HEK293 (cell line): ENCODE measurements at regions not wholly inside any gene's neighbourhood (a gene's known extent, or its start where the extent isn't known, plus 50 kb on each side); places are given as distances from the start of the nearest gene placed in this dataset.

Experiments
- CTCF ChIA-PET: fragments of 350-600 bp; formaldehyde crosslinking; extraction: SDS; loops from one replicate; lab custom pipeline; 2021; ENCODE audit warnings: antibody characterized with exemption; lab: Yijun Ruan, JAX
- POLR2A ChIA-PET: fragments of 300-600 bp; formaldehyde crosslinking; extraction: SDS; loops from one replicate; lab custom pipeline; 2020; ENCODE audit warnings: antibody characterized with exemption, inconsistent platforms; lab: Yijun Ruan, JAX
- H3K27ac ChIP-seq: fragments of 200-500 bp; sonication (Bioruptor generic); 2 replicates; pipeline ENCODE4 v1.5.1; 2014; ENCODE audit warnings: low read depth, low read length, control low read depth, inconsistent platforms; ENCODE audit errors: extremely low read depth
- H3K36me3 ChIP-seq, 2 experiments: fragments of 200-500 bp in 1 of 2; sonication (Bioruptor generic) in 1 of 2; 1 replicate in 1 of 2; 2 replicates in 1 of 2; pipeline ENCODE4 v1.5.1; 2014 to 2017; ENCODE audit warnings: inconsistent platforms in 2 of 2, low read length in 2 of 2; ENCODE audit not compliant: control insufficient read depth in 2 of 2, insufficient read depth in 1 of 2
- H3K4me1 ChIP-seq: fragments of 200-500 bp; sonication (Bioruptor generic); 2 replicates; pipeline ENCODE4 v1.5.1; 2014; ENCODE audit warnings: mild to moderate bottlenecking, low read length, inconsistent platforms; ENCODE audit not compliant: control insufficient read depth, insufficient read depth
- H3K4me3 ChIP-seq: 2 replicates; pipeline ENCODE4 v1.5.1; 2011; ENCODE audit warnings: low read depth, mild to moderate bottlenecking, control low read depth, low read length, moderate library complexity
- H3K9me3 ChIP-seq: fragments of 200-500 bp; sonication (Bioruptor generic); 2 replicates; pipeline ENCODE4 v1.5.1; 2014; ENCODE audit warnings: low read depth, low read length, inconsistent platforms; ENCODE audit not compliant: control insufficient read depth, insufficient read depth
- BCL6B ChIP-seq: fragments of 450-650 bp; formaldehyde crosslinking; IDR thresholded peaks from 2 replicates; pipeline ENCODE4 v1.5.1; 2017; ENCODE audit warnings: missing biosample characterization, missing genetic modification characterization
- GFI1B ChIP-seq: fragments of 450-650 bp; formaldehyde crosslinking; IDR thresholded peaks from 2 replicates; pipeline ENCODE4 v1.5.1; 2016; ENCODE audit warnings: missing biosample characterization, missing genetic modification characterization
- KLF1 ChIP-seq: fragments of 450-650 bp; formaldehyde crosslinking; IDR thresholded peaks from 2 replicates; pipeline ENCODE4 v1.5.1; 2016; ENCODE audit warnings: missing biosample characterization, missing genetic modification characterization
- PBX3 ChIP-seq: sonication (generic); formaldehyde crosslinking; IDR thresholded peaks from 2 replicates; pipeline ENCODE4 v1.8.1; 2022; ENCODE audit warnings: mild to moderate bottlenecking, moderate library complexity, missing genetic modification reagents
- SALL2 ChIP-seq: fragments of 450-650 bp; formaldehyde crosslinking; IDR thresholded peaks from 2 replicates; pipeline ENCODE4 v1.5.0; 2017; ENCODE audit warnings: missing biosample characterization, mild to moderate bottlenecking, missing genetic modification characterization, borderline replicate concordance
- ZBTB1 ChIP-seq: fragments of 450-650 bp; formaldehyde crosslinking; IDR thresholded peaks from 2 replicates; pipeline ENCODE4 v1.5.1; 2016; ENCODE audit warnings: missing biosample characterization, missing genetic modification characterization
- ZNF132 ChIP-seq: fragments of 450-650 bp; formaldehyde crosslinking; IDR thresholded peaks from 2 replicates; pipeline ENCODE4 v1.5.1; 2017; ENCODE audit warnings: missing biosample characterization, missing genetic modification characterization, borderline replicate concordance
- ZNF138 ChIP-seq: fragments of 450-650 bp; formaldehyde crosslinking; IDR thresholded peaks from 2 replicates; pipeline ENCODE4 v1.5.1; 2016; ENCODE audit warnings: missing biosample characterization, missing genetic modification characterization, borderline replicate concordance
- ZNF174 ChIP-seq: fragments of 450-650 bp; formaldehyde crosslinking; IDR thresholded peaks from 2 replicates; pipeline ENCODE4 v1.5.0; 2017; ENCODE audit warnings: missing biosample characterization, mild to moderate bottlenecking, missing genetic modification characterization
- ZNF24 ChIP-seq: fragments of 450-650 bp; formaldehyde crosslinking; IDR thresholded peaks from 2 replicates; pipeline ENCODE4 v1.5.1; 2016; ENCODE audit warnings: missing biosample characterization, missing genetic modification characterization
- ZNF362 ChIP-seq: fragments of 450-650 bp; formaldehyde crosslinking; IDR thresholded peaks from 2 replicates; pipeline ENCODE4 v1.5.1; 2016; ENCODE audit warnings: missing biosample characterization, missing genetic modification characterization
- ZNF366 ChIP-seq: fragments of 450-650 bp; formaldehyde crosslinking; conservative IDR thresholded peaks from 2 replicates; pipeline ENCODE4 v1.5.1; 2016; ENCODE audit warnings: missing biosample characterization, missing genetic modification characterization
- ZNF404 ChIP-seq: fragments of 450-650 bp; formaldehyde crosslinking; IDR thresholded peaks from 2 replicates; pipeline ENCODE4 v1.5.1; 2017; ENCODE audit warnings: missing biosample characterization, missing genetic modification characterization
- ZNF433 ChIP-seq: fragments of 450-650 bp; formaldehyde crosslinking; IDR thresholded peaks from 2 replicates; pipeline ENCODE4 v1.5.1; 2016; ENCODE audit warnings: missing biosample characterization, missing genetic modification characterization, low read depth
- ZNF48 ChIP-seq: fragments of 450-650 bp; formaldehyde crosslinking; IDR thresholded peaks from 2 replicates; pipeline ENCODE4 v1.5.1; 2016; ENCODE audit warnings: missing biosample characterization, missing genetic modification characterization
- ZNF548 ChIP-seq: fragments of 450-650 bp; formaldehyde crosslinking; IDR thresholded peaks from 2 replicates; pipeline ENCODE4 v1.5.1; 2016; ENCODE audit warnings: missing biosample characterization, missing genetic modification characterization
- ZNF561 ChIP-seq: fragments of 450-650 bp; IDR thresholded peaks from 2 replicates; pipeline ENCODE4 v1.5.1; 2018; ENCODE audit warnings: missing biosample characterization, missing genetic modification characterization, borderline replicate concordance
- ZNF596 ChIP-seq: fragments of 450-650 bp; IDR thresholded peaks from 2 replicates; pipeline ENCODE4 v1.5.0; 2018; ENCODE audit warnings: missing biosample characterization, mild to moderate bottlenecking, missing genetic modification characterization, moderate library complexity
- ZNF629 ChIP-seq: fragments of 450-650 bp; formaldehyde crosslinking; IDR thresholded peaks from 2 replicates; pipeline ENCODE4 v1.5.1; 2017; ENCODE audit warnings: missing biosample characterization, missing genetic modification characterization
- ZNF670 ChIP-seq: fragments of 450-650 bp; formaldehyde crosslinking; IDR thresholded peaks from 2 replicates; pipeline ENCODE4 v1.5.1; 2016; ENCODE audit warnings: missing biosample characterization, missing genetic modification characterization, low read depth
- ZNF701 ChIP-seq: fragments of 450-650 bp; formaldehyde crosslinking; IDR thresholded peaks from 2 replicates; pipeline ENCODE4 v1.5.1; 2016; ENCODE audit warnings: missing biosample characterization, missing genetic modification characterization
- ZNF747 ChIP-seq: fragments of 450-650 bp; formaldehyde crosslinking; IDR thresholded peaks from 2 replicates; pipeline ENCODE4 v1.5.1; 2016; ENCODE audit warnings: missing biosample characterization, missing genetic modification characterization
- TF ChIP-seq, protein P1 (sequence below): fragments of 450-650 bp; formaldehyde crosslinking; IDR thresholded peaks from 2 replicates; pipeline ENCODE4 v1.5.1; 2017; ENCODE audit warnings: missing biosample characterization, missing genetic modification characterization
- TF ChIP-seq, protein P2 (sequence below): fragments of 450-650 bp; formaldehyde crosslinking; conservative IDR thresholded peaks from 2 replicates; pipeline ENCODE4 v1.5.1; 2016; ENCODE audit warnings: low read depth, missing biosample characterization, missing genetic modification characterization
- TF ChIP-seq, protein P3 (sequence below): fragments of 450-650 bp; formaldehyde crosslinking; IDR thresholded peaks from 2 replicates; pipeline ENCODE4 v1.5.1; 2016; ENCODE audit warnings: missing biosample characterization, missing genetic modification characterization

DNA sequence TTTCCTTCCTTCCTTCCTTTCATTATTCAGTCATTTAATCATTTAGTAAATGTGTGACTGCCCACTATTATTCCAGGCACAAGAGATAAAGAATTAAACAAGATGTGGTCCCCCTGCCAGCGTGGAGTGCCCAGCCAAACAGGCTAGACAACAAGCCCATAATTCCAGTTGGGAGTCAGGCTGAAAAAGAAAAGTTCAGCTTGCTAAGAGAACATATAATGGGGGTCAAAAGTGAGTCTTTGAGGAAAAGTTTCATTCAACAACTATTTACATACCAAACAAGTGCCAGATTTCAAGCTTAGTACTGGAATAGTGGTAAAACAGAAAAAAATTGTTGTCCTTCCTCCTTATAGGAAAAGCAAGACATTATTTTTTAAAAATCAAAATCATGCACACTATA is 523.7 kb downstream of the TAFA4 start:
- CTCF ChIA-PET = no interaction called here
- POLR2A ChIA-PET = no interaction called here

GRCh38 chr3:68403741-68404140 is 528.6 kb downstream of the TAFA4 start:
- Histone ChIP-seq H3K9me3 (no peaks in the 10 kb centered on the region), H3K4me1 (no peaks in the 10 kb centered on the region), H3K27ac (no peak overlapping the region), H3K4me3 (no peak overlapping the region), H3K36me3 (no peaks in the 10 kb centered on the region)
- ChIA-PET POLR2A (no interaction called here), CTCF (no interaction called here)
- TF ChIP-seq ZNF548 (tag by site-specific recombination) = no peak
- no peak for TF ChIP-seq ZBTB1 (tag by site-specific recombination)
- TF ChIP-seq KLF1 (tag by site-specific recombination) = no peak
- no peak for TF ChIP-seq ZNF404 (tag by site-specific recombination)
- no peak for TF ChIP-seq ZNF670 (tag by site-specific recombination)
- TF ChIP-seq ZNF24 (tag by site-specific recombination) = no peak
- no peak for TF ChIP-seq PBX3 (CRISPR knock-in tag)
- no peak for TF ChIP-seq ZNF48 (tag by site-specific recombination)
- TF ChIP-seq, protein P1, sequence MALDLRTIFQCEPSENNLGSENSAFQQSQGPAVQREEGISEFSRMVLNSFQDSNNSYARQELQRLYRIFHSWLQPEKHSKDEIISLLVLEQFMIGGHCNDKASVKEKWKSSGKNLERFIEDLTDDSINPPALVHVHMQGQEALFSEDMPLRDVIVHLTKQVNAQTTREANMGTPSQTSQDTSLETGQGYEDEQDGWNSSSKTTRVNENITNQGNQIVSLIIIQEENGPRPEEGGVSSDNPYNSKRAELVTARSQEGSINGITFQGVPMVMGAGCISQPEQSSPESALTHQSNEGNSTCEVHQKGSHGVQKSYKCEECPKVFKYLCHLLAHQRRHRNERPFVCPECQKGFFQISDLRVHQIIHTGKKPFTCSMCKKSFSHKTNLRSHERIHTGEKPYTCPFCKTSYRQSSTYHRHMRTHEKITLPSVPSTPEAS = no peak
- no peak for TF ChIP-seq ZNF629 (tag by site-specific recombination)
- TF ChIP-seq ZNF138 (tag by site-specific recombination) = no peak
- no peak for TF ChIP-seq ZNF366 (tag by site-specific recombination)
- no peak for TF ChIP-seq SALL2 (tag by site-specific recombination)

More for the DNA sequence above, 523.7 kb downstream of the TAFA4 start:
- Histone ChIP-seq H3K4me3 (no peak overlapping the region), H3K4me1 (no peaks in the 10 kb centered on the region), H3K27ac (no peak overlapping the region), H3K9me3 (no peaks in the 10 kb centered on the region), H3K36me3 (no peaks in the 10 kb centered on the region)
- TF ChIP-seq GFI1B (tag by site-specific recombination) (no peak), ZNF433 (tag by site-specific recombination) (no peak), ZNF174 (tag by site-specific recombination) (no peak), ZNF701 (tag by site-specific recombination) (no peak), ZNF362 (no peak), ZNF596 (tag by site-specific recombination) (no peak), BCL6B (tag by site-specific recombination) (no peak), ZNF747 (tag by site-specific recombination) (no peak), ZNF132 (tag by site-specific recombination) (no peak), ZNF561 (tag by site-specific recombination) (no peak), ZNF24 (tag by site-specific recombination) (no peak)
- TF ChIP-seq, protein P2, sequence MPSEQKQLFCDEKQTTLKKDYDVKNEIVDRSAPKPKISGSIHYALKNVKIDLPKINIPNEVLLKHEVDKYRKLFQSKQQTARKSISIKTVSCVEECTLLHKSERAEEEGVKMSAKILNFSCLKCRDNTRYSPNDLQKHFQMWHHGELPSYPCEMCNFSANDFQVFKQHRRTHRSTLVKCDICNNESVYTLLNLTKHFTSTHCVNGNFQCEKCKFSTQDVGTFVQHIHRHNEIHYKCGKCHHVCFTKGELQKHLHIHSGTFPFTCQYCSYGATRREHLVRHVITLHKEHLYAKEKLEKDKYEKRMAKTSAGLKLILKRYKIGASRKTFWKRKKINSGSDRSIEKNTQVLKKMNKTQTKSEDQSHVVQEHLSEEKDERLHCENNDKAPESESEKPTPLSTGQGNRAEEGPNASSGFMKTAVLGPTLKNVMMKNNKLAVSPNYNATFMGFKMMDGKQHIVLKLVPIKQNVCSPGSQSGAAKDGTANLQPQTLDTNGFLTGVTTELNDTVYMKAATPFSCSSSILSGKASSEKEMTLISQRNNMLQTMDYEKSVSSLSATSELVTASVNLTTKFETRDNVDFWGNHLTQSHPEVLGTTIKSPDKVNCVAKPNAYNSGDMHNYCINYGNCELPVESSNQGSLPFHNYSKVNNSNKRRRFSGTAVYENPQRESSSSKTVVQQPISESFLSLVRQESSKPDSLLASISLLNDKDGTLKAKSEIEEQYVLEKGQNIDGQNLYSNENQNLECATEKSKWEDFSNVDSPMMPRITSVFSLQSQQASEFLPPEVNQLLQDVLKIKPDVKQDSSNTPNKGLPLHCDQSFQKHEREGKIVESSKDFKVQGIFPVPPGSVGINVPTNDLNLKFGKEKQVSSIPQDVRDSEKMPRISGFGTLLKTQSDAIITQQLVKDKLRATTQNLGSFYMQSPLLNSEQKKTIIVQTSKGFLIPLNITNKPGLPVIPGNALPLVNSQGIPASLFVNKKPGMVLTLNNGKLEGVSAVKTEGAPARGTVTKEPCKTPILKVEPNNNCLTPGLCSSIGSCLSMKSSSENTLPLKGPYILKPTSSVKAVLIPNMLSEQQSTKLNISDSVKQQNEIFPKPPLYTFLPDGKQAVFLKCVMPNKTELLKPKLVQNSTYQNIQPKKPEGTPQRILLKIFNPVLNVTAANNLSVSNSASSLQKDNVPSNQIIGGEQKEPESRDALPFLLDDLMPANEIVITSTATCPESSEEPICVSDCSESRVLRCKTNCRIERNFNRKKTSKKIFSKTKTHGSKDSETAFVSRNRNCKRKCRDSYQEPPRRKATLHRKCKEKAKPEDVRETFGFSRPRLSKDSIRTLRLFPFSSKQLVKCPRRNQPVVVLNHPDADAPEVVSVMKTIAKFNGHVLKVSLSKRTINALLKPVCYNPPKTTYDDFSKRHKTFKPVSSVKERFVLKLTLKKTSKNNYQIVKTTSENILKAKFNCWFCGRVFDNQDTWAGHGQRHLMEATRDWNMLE (tag by site-specific recombination) = no peak
- TF ChIP-seq, protein P3, sequence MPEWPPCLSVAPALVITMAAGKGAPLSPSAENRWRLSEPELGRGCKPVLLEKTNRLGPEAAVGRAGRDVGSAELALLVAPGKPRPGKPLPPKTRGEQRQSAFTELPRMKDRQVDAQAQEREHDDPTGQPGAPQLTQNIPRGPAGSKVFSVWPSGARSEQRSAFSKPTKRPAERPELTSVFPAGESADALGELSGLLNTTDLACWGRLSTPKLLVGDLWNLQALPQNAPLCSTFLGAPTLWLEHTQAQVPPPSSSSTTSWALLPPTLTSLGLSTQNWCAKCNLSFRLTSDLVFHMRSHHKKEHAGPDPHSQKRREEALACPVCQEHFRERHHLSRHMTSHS = no peak
- TF ChIP-seq, all 188 proteins: peak for 0
